IMR-90 (cell line): ENCODE measurements at regions not wholly inside any gene's neighbourhood (a gene's known extent, or its start where the extent isn't known, plus 50 kb on each side); places are given as distances from the start of the nearest gene placed in this dataset.

Source experiments
- ATAC-seq: fragments of 200-7000 bp; cut with Tn5 transposase; 2 replicates; pipeline ENCODE4 v1.9.1; 2020; ENCODE audit warnings: low read depth, mild to moderate bottlenecking, moderate library complexity
- BruUV-seq: library from RNA; stranded (reverse); fragments of 400-500 nt; replicated peaks from 2 replicates; lab custom pipeline; 2021; lab: Mats Ljungman, UMichigan
- CTCF ChIA-PET: fragments of 300-600 bp; formaldehyde crosslinking; extraction: SDS; loops from one replicate; lab custom pipeline; 2021; ENCODE audit warnings: antibody characterized with exemption; lab: Yijun Ruan, JAX
- POLR2A ChIA-PET: fragments of 300-600 bp; sonication (Branson Sonifier 250); formaldehyde crosslinking; loops from one replicate; lab custom pipeline; 2022; ENCODE audit warnings: antibody characterized with exemption; ENCODE audit not compliant: unreplicated experiment; lab: Charles Lee
- DNase-seq: peaks from one replicate; pipeline ENCODE4 v3.0.0; 2013
- H2AFZ ChIP-seq: replicated peaks from 2 replicates; pipeline ENCODE3; 2013; ENCODE audit warnings: low read length, mild to moderate bottlenecking; ENCODE audit not compliant: poor library complexity
- H2AK5ac ChIP-seq: 2 replicates; pipeline ENCODE4 v1.6.1; 2013; ENCODE audit warnings: low read depth, low read length, inconsistent platforms
- H2AK9ac ChIP-seq: replicated peaks from 2 replicates; pipeline ENCODE3; 2013; ENCODE audit warnings: mild to moderate bottlenecking, low read depth, low read length, moderate library complexity; ENCODE audit not compliant: poor library complexity
- H2BK120ac ChIP-seq: 2 replicates; pipeline ENCODE4 v1.6.1; 2013; ENCODE audit warnings: low read depth, low read length, inconsistent platforms
- H2BK15ac ChIP-seq: 3 replicates; pipeline ENCODE4 v1.6.1; 2013; ENCODE audit warnings: low read depth, low read length, inconsistent platforms
- H2BK20ac ChIP-seq: 2 replicates; pipeline ENCODE4 v1.6.1; 2013; ENCODE audit warnings: low read depth, mild to moderate bottlenecking, inconsistent platforms, low read length, moderate library complexity
- H2BK5ac ChIP-seq: 2 replicates; pipeline ENCODE4 v1.6.1; 2013; ENCODE audit warnings: mild to moderate bottlenecking, low read depth, low read length, inconsistent platforms; ENCODE audit not compliant: poor library complexity, severe bottlenecking
- H3K14ac ChIP-seq: replicated peaks from 2 replicates; pipeline ENCODE4 v1.6.1; 2013; ENCODE audit warnings: low read depth, low read length, inconsistent platforms
- H3K18ac ChIP-seq: 2 replicates; pipeline ENCODE4 v1.6.1; 2013; ENCODE audit warnings: low read depth, low read length, control low read depth
- H3K23ac ChIP-seq: 2 replicates; pipeline ENCODE4 v1.6.1; 2013; ENCODE audit warnings: low read depth, low read length, inconsistent platforms
- H3K27ac ChIP-seq: 2 replicates; pipeline ENCODE4 v1.5.1; 2013; ENCODE audit warnings: mild to moderate bottlenecking, control low read depth, low read length; ENCODE audit not compliant: insufficient read depth
- H3K27me3 ChIP-seq: 2 replicates; pipeline ENCODE4 v1.6.1; 2013; ENCODE audit warnings: low read length; ENCODE audit not compliant: control insufficient read depth, insufficient read depth
- H3K36me3 ChIP-seq: 2 replicates; pipeline ENCODE4 v1.6.1; 2013; ENCODE audit warnings: low read length, mixed read lengths; ENCODE audit not compliant: control insufficient read depth, insufficient read depth
- H3K4ac ChIP-seq: 2 replicates; pipeline ENCODE4 v1.6.1; 2013; ENCODE audit warnings: low read depth, low read length, inconsistent platforms
- H3K4me1 ChIP-seq: 2 replicates; pipeline ENCODE4 v1.6.1; 2013; ENCODE audit warnings: low read length, mixed read lengths; ENCODE audit not compliant: control insufficient read depth, insufficient read depth
- H3K4me2 ChIP-seq: 2 replicates; pipeline ENCODE4 v1.6.1; 2013; ENCODE audit warnings: low read depth, mild to moderate bottlenecking, control low read depth, low read length, moderate library complexity
- H3K4me3 ChIP-seq: 2 replicates; pipeline ENCODE4 v1.5.1; 2013; ENCODE audit warnings: low read depth, mild to moderate bottlenecking, control low read depth, low read length, moderate library complexity; ENCODE audit not compliant: insufficient read depth
- H3K56ac ChIP-seq: 2 replicates; pipeline ENCODE4 v1.6.1; 2013; ENCODE audit warnings: low read length, inconsistent platforms; ENCODE audit not compliant: insufficient read depth; ENCODE audit errors: extremely low read depth
- H3K79me1 ChIP-seq, 2 experiments: 2 replicates each; pipeline ENCODE4 v1.6.1; 2013; ENCODE audit warnings: low read length in 2 of 2, inconsistent platforms in 1 of 2, low read depth in 1 of 2
- H3K9ac ChIP-seq: 2 replicates; pipeline ENCODE4 v1.6.1; 2013; ENCODE audit warnings: low read depth, low read length, control low read depth
- H3K9me1 ChIP-seq: 2 replicates; pipeline ENCODE4 v1.6.1; 2013; ENCODE audit warnings: low read length, inconsistent platforms; ENCODE audit not compliant: insufficient read depth
- H3K9me3 ChIP-seq: 2 replicates; pipeline ENCODE4 v1.6.1; 2013; ENCODE audit warnings: low read length; ENCODE audit not compliant: control insufficient read depth, insufficient read depth
- H4K20me1 ChIP-seq: 2 replicates; pipeline ENCODE4 v1.6.1; 2013; ENCODE audit warnings: low read length, inconsistent platforms; ENCODE audit not compliant: insufficient read depth
- H4K5ac ChIP-seq: 2 replicates; pipeline ENCODE4 v1.6.1; 2013; ENCODE audit warnings: mild to moderate bottlenecking, low read depth, low read length, control low read depth
- H4K8ac ChIP-seq, 2 experiments: 2 replicates each; pipeline ENCODE4 v1.6.1; 2013; ENCODE audit warnings: low read depth in 2 of 2, low read length in 2 of 2, control low read depth in 1 of 2, inconsistent platforms in 1 of 2
- H4K91ac ChIP-seq: 2 replicates; pipeline ENCODE4 v1.6.1; 2013; ENCODE audit warnings: low read depth, low read length, inconsistent platforms; ENCODE audit not compliant: insufficient read depth
- BHLHE40 ChIP-seq: fragments of 150-350 bp; IDR thresholded peaks from 2 replicates; pipeline ENCODE4 v1.6.1; 2016; ENCODE audit warnings: mild to moderate bottlenecking, low read depth, low read length
- CEBPB ChIP-seq: IDR thresholded peaks from 2 replicates; pipeline ENCODE4 v1.6.1; 2012; ENCODE audit warnings: low read depth, low read length, improper control_type of control experiment
- CHD1 ChIP-seq: IDR thresholded peaks from 2 replicates; pipeline ENCODE4 v1.6.1; 2012; ENCODE audit warnings: low read depth, low read length, improper control_type of control experiment
- FOS ChIP-seq: fragments of 150-350 bp; IDR thresholded peaks from 2 replicates; pipeline ENCODE4 v1.6.1; 2016; ENCODE audit warnings: low read depth, low read length
- MAFK ChIP-seq: IDR thresholded peaks from 2 replicates; pipeline ENCODE4 v1.6.1; 2012; ENCODE audit warnings: low read depth, low read length, improper control_type of control experiment
- MAZ ChIP-seq: IDR thresholded peaks from 2 replicates; pipeline ENCODE4 v1.6.1; 2012; ENCODE audit warnings: low read depth, mild to moderate bottlenecking, low read length, improper control_type of control experiment, moderate library complexity, borderline replicate concordance
- MXI1 ChIP-seq: IDR thresholded peaks from 2 replicates; pipeline ENCODE4 v1.6.1; 2012; ENCODE audit warnings: low read depth, mild to moderate bottlenecking, low read length, moderate library complexity, borderline replicate concordance
- NFE2L2 ChIP-seq: fragments of 150-350 bp; IDR thresholded peaks from 2 replicates; pipeline ENCODE4 v1.6.1; 2016; ENCODE audit warnings: low read depth, mild to moderate bottlenecking, low read length
- POLR2A ChIP-seq: IDR thresholded peaks from 2 replicates; pipeline ENCODE4 v1.6.1; 2012; ENCODE audit warnings: mild to moderate bottlenecking, low read depth, low read length
- RAD21 ChIP-seq: IDR thresholded peaks from 2 replicates; pipeline ENCODE4 v1.6.1; 2012; ENCODE audit warnings: low read length, improper control_type of control experiment
- RCOR1 ChIP-seq: IDR thresholded peaks from 2 replicates; pipeline ENCODE4 v1.6.1; 2012; ENCODE audit warnings: mild to moderate bottlenecking, low read length, improper control_type of control experiment; ENCODE audit not compliant: insufficient replicate concordance
- RFX5 ChIP-seq: IDR thresholded peaks from 2 replicates; pipeline ENCODE4 v1.8.0; 2012; ENCODE audit warnings: low read depth, mild to moderate bottlenecking, low read length, moderate library complexity
- SMC3 ChIP-seq: fragments of 150-350 bp; IDR thresholded peaks from 2 replicates; pipeline ENCODE4 v1.6.1; 2016; ENCODE audit warnings: low read depth, mild to moderate bottlenecking, antibody characterized with exemption, low read length, moderate library complexity
- WGBS, 2 experiments: methylation state at CpG; one replicate each; pipeline versions ENCODE4 v1.1.5 to v1.1.7; 2013; ENCODE audit warnings: missing lambda C conversion rate in 2 of 2; ENCODE audit not compliant: insufficient read length in 1 of 2; ENCODE audit errors: extremely low coverage in 2 of 2; 5-methylcytosine and 5-hydroxymethylcytosine counted together
- dilution Hi-C: fragments of 300-500 bp; cut with HindIII; formaldehyde crosslinking; loops from one replicate; pipeline ENCODE4 v1.14.3; 2018; ENCODE audit warnings: low sequenced_read_pairs; ENCODE audit not compliant: unreplicated experiment
- in situ Hi-C: fragments of 300-500 bp; cut with MboI; formaldehyde crosslinking; loops from 3 replicates; pipeline ENCODE4 v1.14.3; 2019; ENCODE audit warnings: low sequenced_read_pairs, inconsistent platforms, mixed read lengths
- intact Hi-C: fragments of 100-400 bp; cut with micrococcal nuclease; formaldehyde crosslinking; loops from 2 replicates; pipeline ENCODE4 v1.10.0; 2022
- TF ChIP-seq, protein P1 (sequence below): fragments of 150-350 bp; IDR thresholded peaks from 2 replicates; pipeline ENCODE4 v1.6.1; 2017; ENCODE audit warnings: mild to moderate bottlenecking, antibody characterized with exemption, low read length, low read depth
- TF ChIP-seq, protein P2 (sequence below): fragments of 150-350 bp; IDR thresholded peaks from 2 replicates; pipeline ENCODE4 v1.6.1; 2016; ENCODE audit warnings: low read depth, mild to moderate bottlenecking, low read length, moderate library complexity, borderline replicate concordance
- TF ChIP-seq, protein P3 (sequence below): conservative IDR thresholded peaks from 2 replicates; pipeline ENCODE4 v1.5.1; 2012; ENCODE audit warnings: mild to moderate bottlenecking, low read depth, low read length, improper control_type of control experiment

DNA sequence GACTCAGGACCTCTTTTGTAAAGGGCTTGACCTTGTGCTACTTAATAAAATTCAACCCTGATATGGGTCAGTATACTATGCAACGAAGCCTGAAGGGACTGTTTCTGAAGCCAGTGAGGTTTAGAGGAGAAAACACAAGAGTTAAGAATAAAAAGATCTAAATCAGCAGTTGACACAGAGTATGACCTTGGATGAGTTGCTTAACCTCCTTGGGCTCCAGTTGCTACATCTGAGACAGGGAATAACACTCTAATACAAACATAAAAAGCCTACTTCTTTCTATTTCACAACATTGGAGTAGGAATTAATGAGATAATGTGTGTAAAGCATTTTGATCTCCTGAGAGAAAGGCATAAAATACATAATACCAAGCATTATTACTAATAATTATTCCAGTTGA, 882.4 kb upstream of the ADGRL2 start:
- Histone ChIP-seq H3K9ac (no peak overlapping the region), H3K27ac (no peak overlapping the region), H2BK15ac (no peak overlapping the region), H2BK20ac (no peak overlapping the region), H3K27me3 (no peaks in the 10 kb centered on the region), H3K4me1 (no peaks in the 10 kb centered on the region), H3K4me2 (no peak overlapping the region), H3K18ac (no peak overlapping the region), H2BK120ac (no peak overlapping the region), H4K20me1 (no peaks in the 10 kb centered on the region), H3K23ac (no peak overlapping the region), H2AK5ac (no peak overlapping the region), H3K56ac (no peak overlapping the region), H3K4ac (no peak overlapping the region), H3K14ac (no peak overlapping the region), H2BK5ac (no peak overlapping the region), H4K8ac (no peak overlapping the region), H4K91ac (no peak overlapping the region), H3K9me1 (no peaks in the 10 kb centered on the region), H2AFZ (no peak overlapping the region), H3K9me3 (no peaks in the 10 kb centered on the region; the same call in 1 of the 2 replicates), H3K36me3 (no peaks in the 10 kb centered on the region), H3K79me1 (no peaks in the 10 kb centered on the region), H3K4me3 (no peak overlapping the region), H2AK9ac (no peak overlapping the region), H4K5ac (no peak overlapping the region)
- dilution Hi-C loops (no loop called here), intact Hi-C loops (no loop called here), in situ Hi-C loops (no loop called here)
- DNase-seq (peak; percentile 4), ATAC-seq (no peak)
- TF ChIP-seq SMC3 (no peak), CEBPB (no peak), MAFK (no peak), POLR2A (no peak), MXI1 (no peak), CHD1 (no peak), MAZ (no peak), FOS (no peak), NFE2L2 (no peak), RFX5 (no peak), RCOR1 (no peak), RAD21 (no peak), BHLHE40 (no peak)
- TF ChIP-seq, protein P1, sequence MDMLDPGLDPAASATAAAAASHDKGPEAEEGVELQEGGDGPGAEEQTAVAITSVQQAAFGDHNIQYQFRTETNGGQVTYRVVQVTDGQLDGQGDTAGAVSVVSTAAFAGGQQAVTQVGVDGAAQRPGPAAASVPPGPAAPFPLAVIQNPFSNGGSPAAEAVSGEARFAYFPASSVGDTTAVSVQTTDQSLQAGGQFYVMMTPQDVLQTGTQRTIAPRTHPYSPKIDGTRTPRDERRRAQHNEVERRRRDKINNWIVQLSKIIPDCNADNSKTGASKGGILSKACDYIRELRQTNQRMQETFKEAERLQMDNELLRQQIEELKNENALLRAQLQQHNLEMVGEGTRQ = no peak
- TF ChIP-seq, protein P2, sequence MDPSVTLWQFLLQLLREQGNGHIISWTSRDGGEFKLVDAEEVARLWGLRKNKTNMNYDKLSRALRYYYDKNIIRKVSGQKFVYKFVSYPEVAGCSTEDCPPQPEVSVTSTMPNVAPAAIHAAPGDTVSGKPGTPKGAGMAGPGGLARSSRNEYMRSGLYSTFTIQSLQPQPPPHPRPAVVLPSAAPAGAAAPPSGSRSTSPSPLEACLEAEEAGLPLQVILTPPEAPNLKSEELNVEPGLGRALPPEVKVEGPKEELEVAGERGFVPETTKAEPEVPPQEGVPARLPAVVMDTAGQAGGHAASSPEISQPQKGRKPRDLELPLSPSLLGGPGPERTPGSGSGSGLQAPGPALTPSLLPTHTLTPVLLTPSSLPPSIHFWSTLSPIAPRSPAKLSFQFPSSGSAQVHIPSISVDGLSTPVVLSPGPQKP = no peak
- TF ChIP-seq, protein P3, sequence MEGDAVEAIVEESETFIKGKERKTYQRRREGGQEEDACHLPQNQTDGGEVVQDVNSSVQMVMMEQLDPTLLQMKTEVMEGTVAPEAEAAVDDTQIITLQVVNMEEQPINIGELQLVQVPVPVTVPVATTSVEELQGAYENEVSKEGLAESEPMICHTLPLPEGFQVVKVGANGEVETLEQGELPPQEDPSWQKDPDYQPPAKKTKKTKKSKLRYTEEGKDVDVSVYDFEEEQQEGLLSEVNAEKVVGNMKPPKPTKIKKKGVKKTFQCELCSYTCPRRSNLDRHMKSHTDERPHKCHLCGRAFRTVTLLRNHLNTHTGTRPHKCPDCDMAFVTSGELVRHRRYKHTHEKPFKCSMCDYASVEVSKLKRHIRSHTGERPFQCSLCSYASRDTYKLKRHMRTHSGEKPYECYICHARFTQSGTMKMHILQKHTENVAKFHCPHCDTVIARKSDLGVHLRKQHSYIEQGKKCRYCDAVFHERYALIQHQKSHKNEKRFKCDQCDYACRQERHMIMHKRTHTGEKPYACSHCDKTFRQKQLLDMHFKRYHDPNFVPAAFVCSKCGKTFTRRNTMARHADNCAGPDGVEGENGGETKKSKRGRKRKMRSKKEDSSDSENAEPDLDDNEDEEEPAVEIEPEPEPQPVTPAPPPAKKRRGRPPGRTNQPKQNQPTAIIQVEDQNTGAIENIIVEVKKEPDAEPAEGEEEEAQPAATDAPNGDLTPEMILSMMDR = no peak
- BruUV-seq = no TSS peak
- WGBS, 2 experiments = no CpG with 5 or more reads among the region's 1 CpG
- ChIA-PET POLR2A (no interaction called here), CTCF (no interaction called here)
